Suppressor macrophage treated with lipopolysaccharide for 4 hours (primary cell): ENCODE measurements at regions not wholly inside any gene's neighbourhood (a gene's known extent, or its start where the extent isn't known, plus 50 kb on each side); places are given as distances from the start of the nearest gene placed in this dataset.
"Not testable (repeated sequence)": the region's sequence is repeated elsewhere in the genome, so short reads cannot be mapped to it uniquely, and the experiment has no call there.

Source experiments
- DNase-seq: peaks from one replicate; pipeline ENCODE4 v3.0.0-alpha.2; 2020

DNA sequence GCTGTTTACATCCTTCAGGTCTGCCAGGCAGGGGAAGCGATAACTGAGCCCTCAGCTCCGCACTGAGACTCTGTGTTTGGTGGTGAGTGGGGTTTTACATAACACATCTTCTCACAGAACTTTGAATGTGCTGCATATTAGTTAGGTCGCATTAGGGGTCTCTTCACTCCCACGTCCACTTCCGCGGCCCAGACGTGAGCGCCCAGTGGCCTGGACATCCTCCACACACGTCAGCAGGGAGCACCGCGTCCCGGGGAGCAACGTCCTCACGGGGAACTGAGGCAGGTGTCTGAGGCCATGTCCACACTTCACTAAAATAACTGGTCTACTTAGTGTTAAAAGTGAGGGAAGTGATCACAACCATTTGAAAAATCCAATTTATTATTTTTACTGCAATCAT, 100.4 kb upstream of the SATB2 start:
- no peak for DNase-seq

DNA sequence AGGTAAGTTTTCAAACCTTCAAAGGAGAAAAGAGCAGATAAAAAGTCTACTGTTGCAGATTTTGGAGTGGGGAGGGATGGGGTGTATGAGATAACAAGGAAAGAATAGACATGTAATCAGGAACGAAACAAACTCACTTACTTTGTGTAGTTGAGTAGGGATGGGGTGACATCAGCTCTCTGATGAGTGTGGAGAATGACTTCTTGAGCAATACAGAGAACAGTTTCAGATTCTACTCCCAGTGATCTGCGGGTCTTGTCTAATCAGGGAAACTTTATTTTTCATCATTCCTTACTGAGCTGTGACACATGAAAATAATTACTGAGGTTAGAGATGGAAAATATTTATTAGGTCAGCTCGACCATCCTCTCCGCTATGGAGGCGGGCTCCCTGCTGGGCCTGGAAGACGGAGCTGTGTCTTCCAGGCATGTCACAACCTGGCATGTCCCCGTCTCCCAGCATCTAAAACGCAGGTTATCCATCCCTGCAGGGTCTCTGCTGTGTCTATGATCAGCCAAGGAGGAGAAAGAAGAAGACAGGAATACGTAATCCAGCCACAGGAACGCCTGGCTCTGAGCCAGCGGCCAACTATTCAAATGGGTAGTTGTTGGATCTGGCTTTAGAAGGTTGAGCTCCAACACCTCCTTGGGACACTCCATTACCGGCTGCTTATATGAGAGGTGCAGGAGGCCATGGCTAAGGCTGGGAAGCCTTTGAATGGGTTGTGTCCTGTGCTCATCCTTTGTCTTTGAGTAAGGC, 99.0 kb upstream of the SATB2 start:
- DNase-seq = peak; percentile 26

GRCh38 chr2:199554026-199554425, 96.3 kb upstream of the SATB2 start:
- no peak for DNase-seq

GRCh38 chr2:199552141-199552540, 94.4 kb upstream of the SATB2 start:
- DNase-seq = no peak

DNA sequence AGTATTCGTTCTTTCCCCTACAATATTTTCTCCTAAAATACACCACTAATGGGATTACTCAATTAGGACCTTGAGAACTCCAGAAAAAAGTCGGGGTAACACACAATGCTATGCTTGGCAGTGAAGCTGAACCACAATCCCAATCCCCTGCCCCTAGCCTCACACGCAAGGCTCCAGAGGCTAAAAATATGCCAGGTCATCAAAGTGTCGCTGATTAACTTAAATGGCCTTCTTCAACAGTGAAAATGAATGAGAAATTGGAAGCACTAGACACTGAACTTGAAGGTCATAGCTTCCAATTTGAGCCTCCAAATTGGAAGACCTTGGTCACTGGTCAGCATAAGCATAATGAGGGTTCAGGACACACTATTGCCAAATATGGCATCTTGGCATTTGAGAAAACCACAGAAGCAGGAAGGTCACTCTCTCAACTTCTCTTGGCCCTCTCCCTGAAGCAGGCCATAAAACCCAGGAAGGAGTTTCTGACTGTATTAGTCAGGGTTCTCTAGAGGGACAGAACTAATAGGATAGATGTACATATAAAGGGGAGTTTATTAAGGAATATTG, 86.0 kb upstream of the SATB2 start:
- no peak for DNase-seq

DNA sequence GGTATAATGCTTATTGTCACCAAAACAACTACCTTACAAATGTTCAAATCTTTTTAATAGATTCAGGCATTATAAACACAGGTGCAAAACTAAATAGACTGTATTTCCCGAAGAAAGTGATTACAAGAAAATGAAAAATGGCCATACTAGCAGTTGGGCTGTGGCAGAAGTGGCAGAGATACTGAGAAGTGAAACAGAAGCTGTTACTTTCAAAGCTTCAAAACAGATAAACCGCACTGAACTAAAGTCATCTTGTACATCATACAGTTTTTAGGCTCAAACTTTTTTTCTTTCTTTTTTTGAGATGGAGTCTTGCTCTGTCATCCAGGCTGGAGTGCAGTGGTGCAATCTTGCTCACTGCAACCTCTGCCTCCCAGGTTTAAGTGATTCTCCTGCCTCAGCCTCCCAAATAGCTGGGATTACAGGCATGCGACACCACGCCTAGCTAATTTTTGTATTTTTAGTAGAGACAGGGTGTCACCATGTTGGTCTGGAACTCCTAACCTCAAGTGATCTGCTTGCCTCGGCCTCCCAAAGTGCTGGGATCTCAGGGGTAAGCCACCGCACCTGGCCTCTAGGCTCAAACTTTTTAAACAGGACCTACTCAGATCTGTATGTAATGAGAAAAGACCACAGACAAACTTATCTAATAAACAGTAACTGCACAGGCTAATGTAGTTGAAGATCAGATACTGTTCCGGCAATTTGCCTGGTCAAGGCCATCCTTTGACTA, 77.9 kb upstream of the SATB2 start:
- DNase-seq = no peak

DNA sequence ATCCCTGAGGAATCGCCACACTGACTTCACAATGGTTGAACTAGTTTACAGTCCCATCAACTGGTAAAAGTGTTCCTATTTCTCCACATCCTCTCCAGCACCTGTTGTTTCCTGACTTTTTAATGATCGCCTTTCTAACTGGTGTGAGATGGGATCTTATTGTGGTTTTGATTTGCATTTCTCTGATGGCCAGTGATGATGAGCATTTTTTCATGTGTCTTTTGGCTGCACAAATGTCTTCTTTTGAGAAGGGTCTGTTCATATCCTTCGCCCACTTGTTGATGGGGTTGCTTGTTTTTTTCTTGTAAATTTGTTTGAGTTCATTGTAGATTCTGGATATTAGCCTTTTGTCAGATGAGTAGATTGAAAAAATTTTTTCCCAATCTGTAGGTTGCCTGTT, 76.1 kb upstream of the SATB2 start:
- not testable (repeated sequence) for DNase-seq

DNA sequence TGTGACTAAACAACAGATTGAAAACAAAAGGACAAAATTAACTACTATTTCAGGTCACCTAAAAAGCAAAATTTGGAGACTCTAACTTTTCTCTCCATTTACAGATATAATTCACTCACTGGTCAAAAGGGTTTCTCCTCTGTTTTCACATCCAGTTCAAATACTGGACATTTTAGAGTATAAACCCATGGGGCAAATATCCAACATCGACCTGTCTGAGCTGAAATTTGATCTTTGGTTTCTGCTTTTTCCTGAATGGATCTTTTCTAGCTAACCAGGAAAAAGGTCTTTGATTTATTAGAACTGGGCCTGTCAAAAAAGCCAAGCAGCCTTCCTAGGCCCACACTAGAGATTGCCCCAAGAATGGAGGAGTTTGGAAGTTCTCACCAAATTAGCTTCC, 69.3 kb upstream of the SATB2 start:
- DNase-seq = no peak

GRCh38 chr2:199524689-199525574, 67.2 kb upstream of the SATB2 start:
- no peak for DNase-seq

GRCh38 chr2:199509403-199509802, 51.7 kb upstream of the SATB2 start:
- DNase-seq = no peak
